GM12892 (cell line): ENCODE measurements at regions not wholly inside any gene's neighbourhood (a gene's known extent, or its start where the extent isn't known, plus 50 kb on each side); places are given as distances from the start of the nearest gene placed in this dataset.

Experiments used
- POLR2A ChIP-seq: IDR thresholded peaks from 2 replicates; pipeline ENCODE4 v1.6.1; 2011; ENCODE audit warnings: low read depth, low read length, control low read depth
- POLR2AphosphoS5 ChIP-seq: IDR thresholded peaks from 2 replicates; pipeline ENCODE4 v1.6.1; 2011; ENCODE audit warnings: low read depth, low read length, control low read depth

- TF ChIP-seq POLR2AphosphoS5, result no peak
- no peak for TF ChIP-seq POLR2A
These were observed 448.1 kb upstream of the ZNF385D start for GRCh38 chr3:22199095-22199494.
